RKO (cell line): ENCODE measurements at regions not wholly inside any gene's neighbourhood (a gene's known extent, or its start where the extent isn't known, plus 50 kb on each side); places are given as distances from the start of the nearest gene placed in this dataset.

Experiments used
- DNase-seq: peaks from one replicate; pipeline ENCODE4 v3.0.0-alpha.2; 2016; ENCODE audit warnings: low spot score

DNA sequence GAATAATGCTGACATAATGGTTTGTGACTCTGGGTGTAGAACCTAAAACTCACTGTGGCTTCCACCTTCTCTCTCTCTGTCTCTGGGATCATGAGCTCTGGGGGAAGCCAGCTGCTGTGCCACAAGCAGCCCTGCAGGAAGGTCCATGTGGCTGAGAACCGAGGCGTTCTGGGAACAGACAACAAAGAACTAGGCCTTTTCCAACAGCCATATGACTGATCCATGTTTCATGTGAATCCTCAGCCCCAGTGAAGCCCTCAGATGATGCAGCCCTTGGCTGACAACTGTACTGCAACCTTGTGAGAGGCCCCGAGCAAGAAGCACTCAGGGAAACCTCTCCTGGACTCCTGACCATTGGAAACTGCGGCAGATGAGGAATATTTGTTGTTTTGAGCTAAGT is 56.6 kb downstream of the HLA-G start:
- DNase-seq: no peak

DNA sequence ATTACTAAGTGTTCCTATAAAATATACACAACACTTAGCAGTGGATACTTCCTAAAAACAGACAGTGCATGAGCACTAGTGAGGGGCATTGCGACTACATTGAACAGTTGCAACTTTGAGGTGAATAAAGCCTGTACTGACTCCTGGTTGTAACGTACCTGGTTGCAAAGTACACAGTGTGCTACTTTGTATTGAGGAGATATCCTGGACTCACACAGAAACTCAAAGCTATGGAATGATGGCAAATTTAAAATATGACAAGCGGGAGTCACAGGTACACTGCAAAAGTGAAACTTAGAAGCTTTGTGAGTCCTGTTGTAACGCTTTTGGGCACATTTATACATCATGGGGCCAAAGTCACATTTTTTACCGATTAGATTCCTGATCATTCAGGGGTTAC is 55.6 kb upstream of the HLA-A start:
- DNase-seq: no peak

DNA sequence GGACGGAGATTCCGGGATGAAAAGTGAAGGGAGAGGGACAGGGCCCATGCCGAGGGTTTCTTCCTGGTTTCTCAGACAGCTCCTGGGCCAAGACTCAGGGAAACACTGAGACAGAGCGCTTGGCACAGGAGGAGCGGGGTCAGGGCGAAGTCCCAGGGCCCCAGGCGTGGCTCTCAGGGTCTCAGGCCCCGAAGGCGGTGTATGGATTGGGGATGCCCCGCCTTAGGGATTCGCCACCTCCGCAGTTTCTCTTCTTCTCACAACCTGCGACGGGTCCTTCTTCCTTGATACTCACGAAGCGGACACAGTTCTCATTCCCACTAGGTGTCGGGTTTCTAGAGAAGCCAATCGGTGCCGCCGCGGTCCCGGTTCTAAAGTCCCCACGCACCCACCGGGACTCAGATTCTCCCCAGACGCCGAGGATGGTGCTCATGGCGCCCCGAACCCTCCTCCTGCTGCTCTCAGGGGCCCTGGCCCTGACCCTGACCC is 55.0 kb upstream of the HLA-A start:
- DNase-seq: peak; percentile 53

DNA sequence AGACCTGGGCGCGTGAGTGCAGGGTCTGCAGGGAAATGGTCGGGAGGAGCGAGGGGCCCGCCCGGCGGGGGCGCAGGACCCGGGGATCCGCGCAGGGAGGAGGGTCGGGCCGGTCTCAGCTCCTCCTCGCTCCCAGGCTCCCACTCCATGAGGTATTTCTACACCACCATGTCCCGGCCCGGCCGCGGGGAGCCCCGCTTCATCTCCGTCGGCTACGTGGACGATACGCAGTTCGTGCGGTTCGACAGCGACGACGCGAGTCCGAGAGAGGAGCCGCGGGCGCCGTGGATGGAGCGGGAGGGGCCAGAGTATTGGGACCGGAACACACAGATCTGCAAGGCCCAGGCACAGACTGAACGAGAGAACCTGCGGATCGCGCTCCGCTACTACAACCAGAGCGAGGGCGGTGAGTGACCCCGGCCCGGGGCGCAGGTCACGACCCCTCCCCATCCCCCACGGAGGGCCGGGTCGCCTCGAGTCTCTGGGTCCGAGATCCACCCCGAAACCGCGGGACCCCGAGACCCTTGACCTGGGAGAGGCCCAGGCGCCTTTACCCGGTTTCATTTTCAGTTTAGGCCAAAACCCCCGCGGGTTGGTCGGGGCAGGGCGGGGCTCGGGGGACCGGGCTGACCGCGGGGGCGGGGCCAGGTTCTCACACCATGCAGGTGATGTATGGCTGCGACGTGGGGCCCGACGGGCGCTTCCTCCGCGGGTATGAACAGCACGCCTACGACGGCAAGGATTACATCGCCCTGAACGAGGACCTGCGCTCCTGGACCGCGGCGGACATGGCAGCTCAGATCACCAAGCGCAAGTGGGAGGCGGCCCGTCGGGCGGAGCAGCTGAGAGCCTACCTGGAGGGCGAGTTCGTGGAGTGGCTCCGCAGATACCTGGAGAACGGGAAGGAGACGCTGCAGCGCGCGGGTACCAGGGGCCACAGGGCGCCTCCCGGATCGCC is 54.2 kb upstream of the HLA-A start:
- peak; percentile 72 for DNase-seq
